ENCODE measurements at regions not wholly inside any gene's neighbourhood (a gene's known extent, or its start where the extent isn't known, plus 50 kb on each side); places are given as distances from the start of the nearest gene placed in this dataset.

DNA sequence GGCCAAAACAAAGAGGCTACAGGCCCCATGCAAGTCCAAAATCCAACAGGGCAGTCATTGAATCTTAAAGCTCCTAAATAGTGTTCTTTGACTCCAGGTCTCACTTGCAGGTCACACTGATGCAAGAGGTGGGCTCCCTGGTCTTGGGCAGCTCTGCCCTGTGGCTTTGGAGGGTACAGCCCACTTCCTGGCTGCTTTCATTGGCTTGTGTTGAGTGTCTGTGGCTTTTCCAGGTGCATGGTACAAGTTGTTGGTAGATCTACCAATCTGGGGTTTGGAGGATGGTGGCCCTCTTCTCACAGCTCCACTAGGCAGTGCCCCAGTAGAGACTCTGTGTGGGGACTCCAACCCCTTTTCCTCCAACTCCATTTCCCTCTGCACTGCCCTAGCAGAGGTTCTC lies 115.8 kb upstream of the ALKAL2 start:
- TF ChIP-seq, protein P1, sequence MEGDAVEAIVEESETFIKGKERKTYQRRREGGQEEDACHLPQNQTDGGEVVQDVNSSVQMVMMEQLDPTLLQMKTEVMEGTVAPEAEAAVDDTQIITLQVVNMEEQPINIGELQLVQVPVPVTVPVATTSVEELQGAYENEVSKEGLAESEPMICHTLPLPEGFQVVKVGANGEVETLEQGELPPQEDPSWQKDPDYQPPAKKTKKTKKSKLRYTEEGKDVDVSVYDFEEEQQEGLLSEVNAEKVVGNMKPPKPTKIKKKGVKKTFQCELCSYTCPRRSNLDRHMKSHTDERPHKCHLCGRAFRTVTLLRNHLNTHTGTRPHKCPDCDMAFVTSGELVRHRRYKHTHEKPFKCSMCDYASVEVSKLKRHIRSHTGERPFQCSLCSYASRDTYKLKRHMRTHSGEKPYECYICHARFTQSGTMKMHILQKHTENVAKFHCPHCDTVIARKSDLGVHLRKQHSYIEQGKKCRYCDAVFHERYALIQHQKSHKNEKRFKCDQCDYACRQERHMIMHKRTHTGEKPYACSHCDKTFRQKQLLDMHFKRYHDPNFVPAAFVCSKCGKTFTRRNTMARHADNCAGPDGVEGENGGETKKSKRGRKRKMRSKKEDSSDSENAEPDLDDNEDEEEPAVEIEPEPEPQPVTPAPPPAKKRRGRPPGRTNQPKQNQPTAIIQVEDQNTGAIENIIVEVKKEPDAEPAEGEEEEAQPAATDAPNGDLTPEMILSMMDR (IDR thresholded peaks at IDR 0.05): no peak
- no peak for TF ChIP-seq POLR2A (IDR thresholded peaks at IDR 0.05)
- TF ChIP-seq POLR2AphosphoS5 (IDR thresholded peaks at IDR 0.05): no peak
- TF ChIP-seq EP300 (IDR thresholded peaks at IDR 0.05): no peak

Measured in upper lobe of left lung (tissue), 4 donors.